ENCODE measurements at regions not wholly inside any gene's neighbourhood (a gene's known extent, or its start where the extent isn't known, plus 50 kb on each side); places are given as distances from the start of the nearest gene placed in this dataset.
"Not testable (repeated sequence)": the region's sequence is repeated elsewhere in the genome, so short reads cannot be mapped to it uniquely, and the experiment has no call there.

GRCh38 chr16:65287307-65287706 lies 165.4 kb upstream of the CDH11 start:
- no peak for DNase-seq (ENCODE audit: low read depth, low spot score)

- no peak for DNase-seq (ENCODE audit: low read depth, low spot score)
These were observed 163.5 kb upstream of the CDH11 start for GRCh38 chr16:65285128-65286048.

DNA sequence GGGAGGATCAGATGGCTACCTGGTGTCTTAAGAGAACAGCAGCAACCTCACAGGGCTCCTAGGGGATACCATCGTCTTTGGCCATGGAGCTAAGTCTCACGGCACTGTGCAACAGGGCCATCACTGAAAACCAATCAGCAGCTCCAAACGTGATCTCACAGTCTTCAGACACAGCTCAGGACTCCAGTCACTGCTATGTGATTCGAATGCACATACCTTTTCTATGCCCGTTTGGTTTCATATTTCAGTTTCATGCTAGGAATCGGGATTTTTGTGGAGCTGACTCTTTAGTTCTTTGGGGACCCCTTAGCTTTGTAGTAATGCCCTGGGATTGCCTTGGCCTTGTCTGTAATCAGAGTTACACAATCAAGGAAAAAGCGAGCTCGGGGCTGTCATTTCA lies 162.8 kb upstream of the CDH11 start:
- no peak for DNase-seq (ENCODE audit: low read depth, low spot score)

- DNase-seq (ENCODE audit: low read depth, low spot score), result no peak
These were observed 161.4 kb upstream of the CDH11 start for GRCh38 chr16:65283181-65283651.

DNA sequence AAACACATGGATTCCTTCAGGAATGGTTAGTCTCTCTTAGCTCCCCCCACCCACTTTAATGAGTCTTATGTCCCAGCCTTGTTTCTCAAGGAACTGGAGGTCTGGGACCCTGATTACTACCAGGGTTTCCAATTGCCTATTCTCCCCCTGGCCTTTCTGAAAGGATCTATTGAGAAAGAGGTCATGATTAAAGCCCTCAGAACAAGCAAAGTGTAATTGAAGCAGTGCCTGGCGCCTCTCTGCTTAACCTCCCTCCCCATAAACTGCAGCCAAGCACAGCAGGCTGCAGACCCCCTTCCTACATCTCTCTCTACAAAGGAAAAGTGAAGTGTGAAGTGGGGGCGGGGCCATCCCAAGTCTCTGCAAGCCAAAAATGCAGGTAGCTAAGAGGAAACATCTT lies 159.7 kb upstream of the CDH11 start:
- no peak for DNase-seq (ENCODE audit: low read depth, low spot score)

DNA sequence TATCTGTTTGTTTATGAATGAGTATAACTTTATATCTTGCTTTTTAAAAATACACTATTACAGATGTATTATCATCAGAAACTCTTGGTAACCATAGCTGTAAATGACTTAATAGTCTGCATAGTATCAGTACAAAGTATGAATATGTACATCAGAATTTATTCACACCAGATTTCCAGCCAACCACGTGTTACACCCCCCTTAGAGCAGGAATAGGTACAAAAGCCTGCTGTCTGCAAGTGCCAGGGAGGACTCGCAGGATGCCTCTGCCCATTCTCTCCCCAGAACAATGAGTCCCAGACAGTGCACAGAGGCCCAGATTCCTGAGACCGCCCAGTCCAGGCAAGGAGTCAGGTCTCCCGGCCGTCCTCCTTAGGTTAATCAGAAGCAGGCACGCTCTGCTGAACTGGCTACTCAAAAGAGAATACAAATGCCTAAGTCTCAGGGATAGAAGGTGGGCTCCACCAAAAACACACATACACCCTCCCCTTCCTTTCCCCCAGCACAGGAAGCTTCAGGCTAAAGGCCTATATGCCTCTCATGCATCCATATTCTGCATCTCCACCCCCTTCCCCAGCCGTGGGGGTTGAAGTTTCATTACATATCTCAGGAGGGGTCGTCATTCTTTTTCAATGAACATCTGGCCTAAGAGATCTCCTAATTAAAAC lies 159.1 kb upstream of the CDH11 start:
- DNase-seq (ENCODE audit: low read depth, low spot score), result no peak

DNA sequence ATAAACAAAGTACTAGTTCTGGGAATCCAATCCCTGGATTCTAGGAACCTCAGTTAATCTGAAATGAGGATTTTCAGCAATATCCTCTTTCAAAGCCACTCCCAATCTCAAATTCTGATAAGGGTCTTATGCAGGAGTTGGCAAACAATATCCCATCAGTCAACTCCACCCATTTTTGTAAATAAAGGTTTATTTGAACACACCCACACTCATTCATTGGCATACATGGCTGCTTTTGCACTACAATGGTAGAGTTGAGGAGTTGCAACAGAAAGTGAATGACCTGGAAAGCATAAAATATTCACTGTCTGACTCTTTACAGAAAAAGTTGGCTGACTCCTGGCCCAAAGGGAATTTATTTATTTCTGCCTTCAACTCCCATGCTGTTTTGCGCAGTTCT lies 157.7 kb upstream of the CDH11 start:
- DNase-seq (ENCODE audit: low read depth, low spot score), result no peak

DNA sequence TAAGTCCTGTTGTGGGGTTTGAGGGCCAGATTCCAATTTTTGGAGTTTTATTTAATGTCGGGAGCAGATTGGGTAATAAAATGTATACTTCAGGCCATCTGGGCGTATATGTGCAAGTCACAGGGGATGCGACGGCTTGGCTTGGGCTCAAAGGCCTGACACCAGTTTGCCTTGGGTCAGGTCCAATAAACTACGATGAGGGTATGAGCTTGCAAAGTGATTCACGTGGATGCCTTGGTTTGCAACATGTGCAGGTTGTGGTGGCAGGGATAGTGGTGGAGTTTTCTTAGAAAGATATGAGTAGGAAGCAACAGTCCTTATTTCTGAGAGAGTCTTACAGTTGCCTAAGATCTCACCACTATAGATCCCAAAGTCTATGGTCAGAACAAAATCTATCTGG lies 157.0 kb upstream of the CDH11 start:
- DNase-seq (ENCODE audit: low read depth, low spot score), result no peak

- DNase-seq (ENCODE audit: low read depth, low spot score), result no peak
These were observed 152.7 kb upstream of the CDH11 start for GRCh38 chr16:65274566-65274965.

DNA sequence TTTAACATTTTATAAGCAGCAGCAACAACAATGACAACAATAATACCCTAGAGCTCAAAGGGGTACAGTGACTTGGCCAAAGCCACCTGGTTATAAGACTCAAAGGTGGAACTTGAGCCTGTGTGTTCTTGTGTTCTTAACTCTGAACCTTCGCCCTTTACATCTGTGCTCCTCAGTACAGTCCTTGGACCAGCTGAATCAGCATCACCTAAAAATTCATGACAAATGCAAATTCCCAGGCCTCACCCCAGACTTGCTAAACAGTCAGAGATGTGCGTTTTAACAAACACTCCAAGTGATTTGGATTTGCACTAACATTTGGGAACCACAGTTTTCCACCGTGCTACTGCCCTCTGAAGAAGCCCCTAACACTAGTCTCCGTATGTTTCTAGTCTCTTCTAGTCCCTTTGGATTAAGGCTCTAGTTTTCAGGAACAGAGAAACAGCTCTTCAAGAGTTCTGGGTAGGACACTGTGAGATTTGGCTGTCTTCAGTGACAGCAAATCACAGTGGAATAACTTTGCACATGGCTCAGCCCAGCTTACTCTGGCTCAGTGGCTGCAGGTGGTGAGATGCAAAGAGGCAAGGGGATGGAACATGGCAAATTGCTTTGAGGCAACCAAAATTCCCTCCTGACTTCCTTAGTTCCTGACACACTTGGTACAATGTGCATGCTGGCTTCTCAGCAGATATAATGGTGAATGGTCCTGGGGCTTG lies 151.0 kb upstream of the CDH11 start:
- DNase-seq (ENCODE audit: low read depth, low spot score), result no peak

- DNase-seq (ENCODE audit: low read depth, low spot score), result no peak
These were observed 150.1 kb upstream of the CDH11 start for GRCh38 chr16:65271996-65272395.

DNA sequence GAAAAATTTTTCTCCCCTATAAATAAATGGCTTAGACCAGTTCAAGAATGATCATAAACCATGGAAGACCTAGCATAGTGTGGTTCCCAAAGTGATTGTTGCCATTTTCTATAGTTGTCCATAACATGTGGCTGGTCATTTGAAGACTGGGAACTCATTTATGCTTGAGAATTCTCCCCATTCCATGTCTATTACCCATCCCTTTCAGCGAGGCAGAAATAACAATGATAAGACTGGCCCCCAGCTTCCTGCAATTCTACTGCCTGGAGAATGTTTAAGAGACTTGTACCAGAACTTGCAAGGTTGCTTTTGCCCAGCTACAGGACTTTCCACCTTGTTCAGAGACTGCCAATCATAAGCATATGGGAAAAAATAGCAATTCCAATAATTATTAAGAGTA lies 146.5 kb upstream of the CDH11 start:
- no peak for DNase-seq (ENCODE audit: low read depth, low spot score)

DNA sequence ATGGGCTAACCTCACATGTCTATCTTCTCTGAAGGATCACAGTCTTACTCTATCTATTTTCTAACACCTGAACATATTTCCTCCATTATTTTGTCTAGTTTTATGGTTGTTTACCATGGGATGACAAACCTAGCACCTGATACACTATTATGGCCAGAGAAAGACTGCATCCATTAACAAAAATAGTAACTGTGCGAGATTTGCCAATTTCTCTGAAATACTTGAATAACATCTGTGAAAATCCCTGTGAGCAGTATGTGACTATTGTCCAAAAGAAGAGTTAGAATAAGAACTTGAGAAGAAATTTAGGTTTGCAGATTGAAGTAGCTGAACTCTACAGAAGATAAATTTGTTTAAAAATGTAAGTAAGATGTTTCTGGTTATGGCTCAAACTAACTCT lies 142.0 kb upstream of the CDH11 start:
- no peak for DNase-seq (ENCODE audit: low read depth, low spot score)

DNA sequence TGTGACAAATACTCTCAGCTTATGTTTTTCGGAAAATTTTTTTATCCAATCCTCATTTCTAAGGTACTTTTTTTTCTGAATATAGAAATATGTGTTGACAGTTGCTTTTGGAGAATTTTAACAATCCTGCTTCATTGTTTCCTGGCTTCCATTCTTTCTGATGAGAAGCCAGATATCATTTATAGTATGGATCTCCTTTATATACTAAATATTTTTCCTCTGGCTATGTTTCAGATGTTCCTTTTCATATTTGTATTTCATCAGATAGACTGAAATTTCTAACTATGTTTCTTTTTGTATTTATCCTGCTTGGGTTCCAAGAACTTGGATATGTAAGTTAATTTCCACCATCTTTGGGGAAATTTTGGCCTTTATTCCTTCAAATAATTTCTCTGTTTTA lies 138.9 kb upstream of the CDH11 start:
- DNase-seq (ENCODE audit: low read depth, low spot score), result no peak

- no peak for DNase-seq (ENCODE audit: low read depth, low spot score)
These were observed 132.3 kb upstream of the CDH11 start for GRCh38 chr16:65254144-65254543.

DNA sequence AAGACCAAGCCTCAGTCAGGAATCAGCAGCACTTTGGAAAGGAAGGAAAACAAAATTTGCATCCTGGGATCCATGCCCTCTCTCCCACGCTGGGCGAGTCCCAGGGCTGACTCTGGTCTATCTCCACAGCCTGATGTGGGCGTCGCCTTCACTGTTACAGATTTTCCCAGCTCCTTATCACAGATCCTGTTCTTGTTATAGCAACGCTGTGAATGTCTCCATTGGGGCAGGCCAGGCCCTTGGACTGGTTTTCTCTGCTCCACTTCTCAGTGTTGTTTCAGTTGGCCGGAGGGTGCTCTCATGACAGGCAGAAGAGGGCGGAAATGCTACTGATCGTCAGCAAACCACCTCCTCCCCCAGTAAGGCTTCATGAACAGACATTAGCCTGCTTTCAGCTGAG lies 127.9 kb upstream of the CDH11 start:
- no peak for DNase-seq (ENCODE audit: low read depth, low spot score)

DNA sequence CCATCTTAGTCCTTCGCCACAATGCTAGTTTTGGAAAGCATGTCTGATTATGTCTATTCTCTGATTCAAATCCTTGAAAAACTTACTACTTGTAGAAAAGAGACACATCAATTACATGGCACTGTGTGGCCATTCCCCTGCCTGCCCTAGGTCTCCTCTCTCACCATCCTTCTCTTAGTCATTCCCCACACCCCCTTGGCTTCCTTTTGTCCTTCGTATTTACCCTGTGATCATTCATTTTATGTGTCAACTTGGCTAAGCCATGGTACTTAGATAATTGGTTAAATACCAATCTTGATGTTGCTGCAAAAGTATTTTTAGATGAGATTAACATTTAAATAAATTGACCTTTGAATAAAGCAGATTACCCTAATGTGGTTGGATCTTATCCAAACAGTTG lies 122.9 kb upstream of the CDH11 start:
- no peak for DNase-seq (ENCODE audit: low read depth, low spot score)

DNA sequence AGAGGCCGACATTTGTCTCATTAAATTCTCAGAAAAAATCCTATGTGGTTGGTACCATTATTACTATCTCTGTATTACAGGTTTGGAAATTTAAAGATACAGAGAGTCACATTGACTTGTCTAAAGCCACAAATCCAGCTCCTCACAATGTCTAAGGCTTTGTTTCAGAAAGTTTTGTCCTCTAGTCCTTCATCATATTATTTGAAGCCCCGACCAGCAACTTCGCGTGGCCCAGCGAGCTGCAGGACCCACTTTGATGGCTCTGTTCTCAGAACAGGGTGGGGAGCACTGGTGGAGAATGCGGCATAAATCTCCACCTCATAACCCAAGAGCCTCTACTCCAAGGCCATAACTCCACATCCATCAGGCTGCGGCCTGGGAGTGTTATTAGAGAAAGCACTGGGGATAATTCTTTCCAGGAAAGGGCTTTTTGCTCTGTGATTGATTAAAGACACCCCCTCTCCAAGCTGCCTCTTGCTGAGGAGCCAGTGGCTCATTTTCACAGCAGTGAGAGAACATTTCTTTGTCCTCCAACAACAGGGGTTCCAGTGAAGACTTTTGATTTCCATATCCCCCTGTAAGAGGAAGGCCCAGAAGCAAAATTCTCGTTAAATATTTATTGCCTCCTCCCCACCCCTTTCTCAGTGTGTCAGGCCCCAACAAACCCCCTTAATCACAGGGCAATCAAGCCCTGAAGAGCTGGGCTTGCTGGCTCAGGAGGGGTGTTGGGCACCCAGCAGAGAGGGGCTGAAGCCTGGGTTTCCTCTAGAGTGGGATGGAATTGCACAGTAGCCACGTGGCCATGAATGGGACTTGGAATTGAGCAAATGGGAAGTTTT lies 113.7 kb upstream of the CDH11 start:
- no peak for DNase-seq (ENCODE audit: low read depth, low spot score)

DNA sequence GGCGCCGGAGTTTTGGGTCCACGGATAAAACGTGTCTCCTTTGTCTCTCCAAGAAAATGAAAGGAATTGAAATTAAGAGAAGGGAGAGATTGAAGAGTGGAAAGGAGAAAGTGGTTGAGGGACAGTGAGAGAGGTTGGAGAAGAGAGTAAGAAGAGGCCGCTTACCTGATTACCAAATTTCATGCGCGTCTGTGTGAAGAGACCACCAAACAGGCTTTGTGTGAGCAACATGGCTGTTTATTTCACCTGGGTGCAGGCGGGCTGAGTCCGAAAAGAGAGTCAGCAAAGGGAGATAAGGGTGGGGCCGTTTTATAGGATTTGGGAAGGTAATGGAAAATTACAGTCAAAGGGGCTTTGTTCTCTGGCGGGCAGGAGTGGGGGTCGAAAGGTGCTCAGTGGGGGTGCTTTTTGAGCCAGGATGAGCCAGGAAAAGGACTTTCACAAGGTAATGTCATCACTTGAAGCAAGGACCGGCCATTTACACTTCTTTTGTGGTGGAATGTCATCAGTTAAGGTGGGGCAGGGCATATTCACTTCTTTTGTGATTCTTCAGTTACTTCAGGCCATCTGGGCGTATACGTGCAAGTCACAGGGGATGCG lies 113.0 kb upstream of the CDH11 start:
- DNase-seq (ENCODE audit: low read depth, low spot score), result not testable (repeated sequence)

- no peak for DNase-seq (ENCODE audit: low read depth, low spot score)
These were observed 107.4 kb upstream of the CDH11 start for GRCh38 chr16:65229191-65229662.
